GM18907 (cell line): ENCODE measurements at regions not wholly inside any gene's neighbourhood (a gene's known extent, or its start where the extent isn't known, plus 50 kb on each side); places are given as distances from the start of the nearest gene placed in this dataset.

Source experiments
- ATAC-seq: cut with Tn5 transposase; IDR thresholded peaks from one replicate; pipeline ENCODE4 v1.9.1; 2021; ENCODE audit warnings: mild to moderate bottlenecking, moderate library complexity; ENCODE audit not compliant: unreplicated experiment

- ATAC-seq: no peak
Observed at GRCh38 chr6:164258421-164258820, 843.9 kb downstream of the QKI start.

- no peak for ATAC-seq
Observed at GRCh38 chr6:164252948-164253347, 838.4 kb downstream of the QKI start.

- no peak for ATAC-seq
Observed at GRCh38 chr6:164252291-164252690, 837.8 kb downstream of the QKI start.

- ATAC-seq: no peak
Observed at GRCh38 chr6:164247106-164247505, 832.6 kb downstream of the QKI start.

GRCh38 chr6:164246082-164246481 is 831.6 kb downstream of the QKI start:
- no peak for ATAC-seq

GRCh38 chr6:164243949-164244348 is 829.4 kb downstream of the QKI start:
- no peak for ATAC-seq

- ATAC-seq: no peak
Observed at GRCh38 chr6:164243012-164243610, 828.6 kb downstream of the QKI start.

- ATAC-seq: no peak
Observed at GRCh38 chr6:164230804-164231203, 816.3 kb downstream of the QKI start.

GRCh38 chr6:164230259-164230658 is 815.7 kb downstream of the QKI start:
- no peak for ATAC-seq

- no peak for ATAC-seq
Observed at GRCh38 chr6:164229716-164230115, 815.2 kb downstream of the QKI start.

GRCh38 chr6:164227952-164228522 is 813.5 kb downstream of the QKI start:
- ATAC-seq: no peak

- no peak for ATAC-seq
Observed at GRCh38 chr6:164216839-164217238, 802.3 kb downstream of the QKI start.

- no peak for ATAC-seq
Observed at GRCh38 chr6:164216368-164216767, 801.9 kb downstream of the QKI start.

GRCh38 chr6:164214066-164214465 is 799.5 kb downstream of the QKI start:
- ATAC-seq: no peak

- ATAC-seq: no peak
Observed at GRCh38 chr6:164211254-164211653, 796.7 kb downstream of the QKI start.

- ATAC-seq: no peak
Observed at GRCh38 chr6:164210783-164211182, 796.3 kb downstream of the QKI start.

- ATAC-seq: no peak
Observed at GRCh38 chr6:164210323-164210722, 795.8 kb downstream of the QKI start.

- no peak for ATAC-seq
Observed at GRCh38 chr6:164208371-164208770, 793.9 kb downstream of the QKI start.

- no peak for ATAC-seq
Observed at GRCh38 chr6:164206807-164207423, 792.4 kb downstream of the QKI start.

GRCh38 chr6:164200071-164200470 is 785.6 kb downstream of the QKI start:
- no peak for ATAC-seq

GRCh38 chr6:164195942-164196281 is 781.4 kb downstream of the QKI start:
- ATAC-seq: no peak

- no peak for ATAC-seq
Observed at GRCh38 chr6:164195278-164195941, 780.9 kb downstream of the QKI start.
